Activated CD8-positive, alpha-beta T cell treated with anti-CD3 and anti-CD28 coated beads for 36 hours (primary cell): ENCODE measurements at regions not wholly inside any gene's neighbourhood (a gene's known extent, or its start where the extent isn't known, plus 50 kb on each side); places are given as distances from the start of the nearest gene placed in this dataset.

Experiments
- ATAC-seq: fragments of 200-7000 bp; cut with Tn5 transposase; one replicate; pipeline ENCODE4 v1.10.0; 2021; ENCODE audit warnings: mild to moderate bottlenecking, moderate library complexity
- CTCF ChIA-PET: fragments of 350-600 bp; sonication (Branson Sonifier 250); formaldehyde crosslinking; loops from one replicate; lab custom pipeline; 2021; ENCODE audit warnings: antibody characterized with exemption; lab: Charles Lee
- POLR2A ChIA-PET: fragments of 350-600 bp; sonication (Branson Sonifier 250); formaldehyde crosslinking; loops from one replicate; lab custom pipeline; 2021; ENCODE audit warnings: antibody characterized with exemption; lab: Charles Lee
- DNase-seq: peaks from one replicate; pipeline ENCODE4 v3.0.0-alpha.2; 2020
- H3K27ac Mint-ChIP-seq: one replicate; pipeline ENCODE4 v1.8.0; 2021; ENCODE audit warnings: mild to moderate bottlenecking, mixed read lengths
- H3K27me3 Mint-ChIP-seq: one replicate; pipeline ENCODE4 v1.8.0; 2021; ENCODE audit warnings: mixed read lengths
- H3K36me3 Mint-ChIP-seq: one replicate; pipeline ENCODE4 v1.8.0; 2021; ENCODE audit warnings: low read depth, mixed read lengths
- H3K4me1 Mint-ChIP-seq: one replicate; pipeline ENCODE4 v1.8.0; 2021; ENCODE audit warnings: low read depth, mixed read lengths
- H3K4me3 Mint-ChIP-seq: one replicate; pipeline ENCODE4 v1.8.0; 2021; ENCODE audit warnings: mild to moderate bottlenecking, moderate library complexity, mixed read lengths
- H3K9me3 Mint-ChIP-seq: one replicate; pipeline ENCODE4 v1.8.0; 2021; ENCODE audit warnings: mixed read lengths
- intact Hi-C: fragments of 100-400 bp; cut with micrococcal nuclease; formaldehyde crosslinking; loops from one replicate; pipeline ENCODE4 v1.10.0; 2022
- TF ChIP-seq, protein P1 (sequence below): fragments of 200-600 bp; IDR thresholded peaks from one replicate; pipeline ENCODE4 v1.8.0; 2022; ENCODE audit warnings: antibody characterized with exemption, mild to moderate bottlenecking

DNA sequence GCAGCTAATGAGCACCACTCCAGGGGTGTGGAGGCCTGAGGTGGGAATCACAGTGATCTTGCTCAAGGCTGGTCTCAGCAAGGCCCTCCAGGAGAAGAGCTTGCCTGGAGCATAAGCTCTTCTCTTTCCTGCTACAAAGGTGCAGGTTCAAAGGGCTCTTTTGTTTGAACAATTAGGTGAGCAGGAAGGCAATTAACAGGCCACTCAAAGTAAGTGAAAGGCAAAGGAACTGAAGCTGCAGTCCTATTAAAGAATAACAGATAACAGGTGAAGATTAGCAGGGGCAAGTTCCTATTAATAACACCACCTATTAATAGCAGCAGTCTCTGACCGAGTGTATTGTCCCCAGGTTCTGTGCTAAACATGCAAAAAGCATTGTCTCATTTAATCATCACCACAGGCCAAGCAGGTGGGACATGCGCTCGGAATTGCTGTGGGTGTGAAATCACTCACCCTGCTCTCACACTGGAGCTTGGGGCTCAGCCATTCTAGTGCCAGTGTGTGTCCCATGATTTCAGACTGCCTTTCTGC, 113.8 kb downstream of the RHOU start:
- Mint-ChIP-seq H3K4me1 (no peaks in the 10 kb centered on the region), H3K27me3 (no peaks in the 10 kb centered on the region), H3K36me3 (no peaks in the 10 kb centered on the region), H3K4me3 (no peak overlapping the region), H3K27ac (no peak overlapping the region), H3K9me3 (no peaks in the 10 kb centered on the region)
- TF ChIP-seq, protein P1, sequence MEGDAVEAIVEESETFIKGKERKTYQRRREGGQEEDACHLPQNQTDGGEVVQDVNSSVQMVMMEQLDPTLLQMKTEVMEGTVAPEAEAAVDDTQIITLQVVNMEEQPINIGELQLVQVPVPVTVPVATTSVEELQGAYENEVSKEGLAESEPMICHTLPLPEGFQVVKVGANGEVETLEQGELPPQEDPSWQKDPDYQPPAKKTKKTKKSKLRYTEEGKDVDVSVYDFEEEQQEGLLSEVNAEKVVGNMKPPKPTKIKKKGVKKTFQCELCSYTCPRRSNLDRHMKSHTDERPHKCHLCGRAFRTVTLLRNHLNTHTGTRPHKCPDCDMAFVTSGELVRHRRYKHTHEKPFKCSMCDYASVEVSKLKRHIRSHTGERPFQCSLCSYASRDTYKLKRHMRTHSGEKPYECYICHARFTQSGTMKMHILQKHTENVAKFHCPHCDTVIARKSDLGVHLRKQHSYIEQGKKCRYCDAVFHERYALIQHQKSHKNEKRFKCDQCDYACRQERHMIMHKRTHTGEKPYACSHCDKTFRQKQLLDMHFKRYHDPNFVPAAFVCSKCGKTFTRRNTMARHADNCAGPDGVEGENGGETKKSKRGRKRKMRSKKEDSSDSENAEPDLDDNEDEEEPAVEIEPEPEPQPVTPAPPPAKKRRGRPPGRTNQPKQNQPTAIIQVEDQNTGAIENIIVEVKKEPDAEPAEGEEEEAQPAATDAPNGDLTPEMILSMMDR: no peak
- DNase-seq: no peak
- CTCF ChIA-PET: interaction anchor here (0.7 kb wide), 1 partner anchor 10 kb away, joined by 3 read pairs; no protein-coding TSS in a partner anchor
- no peak for ATAC-seq
- intact Hi-C loops: no loop called here
- POLR2A ChIA-PET: interaction anchor here (1.0 kb wide), 1 partner anchor 178 kb away, joined by 3 read pairs; no protein-coding TSS in a partner anchor

DNA sequence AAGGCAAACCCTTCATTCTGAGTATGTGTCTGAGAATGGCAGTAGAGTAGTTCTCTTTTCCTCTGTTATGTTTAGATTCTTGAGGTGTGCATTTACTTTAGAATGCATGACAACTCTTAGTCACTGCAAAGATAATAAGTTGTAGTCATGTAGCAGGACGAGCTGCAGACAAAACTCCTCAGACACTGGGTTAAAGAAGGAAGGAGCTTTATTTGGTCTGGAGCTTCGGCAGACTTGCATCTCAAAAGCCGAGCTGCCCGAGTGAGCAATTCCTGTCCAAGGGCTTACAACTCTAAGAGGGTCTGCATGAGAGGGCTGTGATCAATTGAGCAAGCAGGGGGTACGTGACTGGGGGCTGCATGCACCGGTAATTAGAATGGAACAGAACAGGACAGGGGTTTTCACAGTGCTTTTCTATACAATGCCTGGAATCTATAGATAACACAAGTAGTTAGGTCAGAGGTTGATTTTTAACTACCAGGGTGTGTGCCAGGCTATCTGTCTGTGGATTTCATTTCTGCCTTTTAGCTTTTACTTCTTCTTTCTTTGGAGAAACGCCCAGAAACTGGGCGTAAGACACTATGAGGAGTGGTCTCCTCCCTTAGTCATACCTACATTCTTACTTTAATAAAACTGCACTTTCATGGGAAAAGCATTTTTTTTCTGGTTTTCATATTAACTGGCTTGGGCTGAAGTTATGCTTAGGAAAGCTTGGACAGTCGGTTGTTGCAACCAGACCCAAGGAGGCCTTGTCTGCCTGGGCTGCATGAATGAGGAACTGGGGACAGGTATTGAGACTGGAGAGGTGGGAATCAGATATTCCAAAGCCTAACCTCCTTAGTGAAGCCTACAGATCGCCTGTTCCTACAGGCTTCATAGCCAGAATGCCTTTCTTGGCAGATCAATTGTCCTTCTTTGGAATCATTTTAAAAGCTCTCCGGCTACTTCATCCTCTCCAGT, 115.1 kb downstream of the RHOU start:
- intact Hi-C loops: no loop called here
- no peaks in the 10 kb centered on the region for H3K9me3 Mint-ChIP-seq
- H3K4me1 Mint-ChIP-seq: no peaks in the 10 kb centered on the region
- ChIA-PET POLR2A (interaction anchor here (0.6 kb wide), 1 partner anchor 762 kb away, joined by 3 read pairs; no protein-coding TSS in a partner anchor), CTCF (no interaction called here)
- H3K27ac Mint-ChIP-seq: no peak overlapping the region
- no peaks in the 10 kb centered on the region for H3K27me3 Mint-ChIP-seq
- H3K4me3 Mint-ChIP-seq: no peak overlapping the region
- ATAC-seq: no peak
- no peaks in the 10 kb centered on the region for H3K36me3 Mint-ChIP-seq
- TF ChIP-seq, protein P1: no peak
- no peak for DNase-seq

DNA sequence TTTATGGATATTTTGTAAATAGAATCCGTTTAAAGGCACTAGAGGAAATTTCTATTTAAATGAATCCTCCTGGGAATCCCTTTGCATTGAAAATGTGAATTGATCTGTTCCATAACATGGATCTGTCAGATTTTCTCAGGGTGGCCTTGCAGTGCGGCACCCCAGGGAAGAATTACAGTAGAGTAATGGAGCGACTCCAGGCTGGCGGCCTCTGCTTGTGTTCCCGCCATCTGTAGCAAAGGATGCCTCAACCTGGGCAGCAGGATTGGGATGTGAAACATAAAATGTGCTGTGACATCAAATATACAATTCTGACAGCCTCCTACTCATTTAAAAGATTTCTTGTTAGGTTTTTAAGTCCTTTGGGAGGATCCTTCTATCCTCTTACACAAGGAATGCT, 115.9 kb downstream of the RHOU start:
- intact Hi-C loops: no loop called here
- H3K4me3 Mint-ChIP-seq: no peak overlapping the region
- TF ChIP-seq, protein P1: no peak
- no peaks in the 10 kb centered on the region for H3K27me3 Mint-ChIP-seq
- no peaks in the 10 kb centered on the region for H3K4me1 Mint-ChIP-seq
- peaks cover 2% of the 10 kb centered on the region for H3K9me3 Mint-ChIP-seq
- H3K36me3 Mint-ChIP-seq: no peaks in the 10 kb centered on the region
- DNase-seq: no peak
- no peak for ATAC-seq
- ChIA-PET POLR2A (no interaction called here), CTCF (no interaction called here)
- no peak overlapping the region for H3K27ac Mint-ChIP-seq

DNA sequence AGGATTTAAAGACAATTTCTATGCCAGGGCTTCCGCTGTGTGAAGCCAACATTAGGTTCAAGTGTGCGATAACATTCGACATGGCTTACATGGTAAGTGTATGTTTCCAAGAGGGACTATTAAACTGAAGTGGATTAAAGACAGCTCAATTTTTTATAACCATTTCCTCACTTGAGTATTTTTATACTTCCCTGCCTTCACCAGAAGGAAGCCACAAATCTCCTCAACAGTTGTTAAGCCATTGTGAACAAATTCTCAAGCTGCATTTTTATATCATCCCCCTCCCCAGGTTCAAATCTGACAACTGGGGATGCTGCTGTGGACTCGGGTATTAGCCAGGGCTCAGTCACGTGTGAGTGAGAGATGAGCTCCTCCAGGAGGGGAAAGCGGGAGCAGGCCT, 116.3 kb downstream of the RHOU start:
- no peak for ATAC-seq
- Mint-ChIP-seq H3K9me3 (peaks cover 2% of the 10 kb centered on the region), H3K27me3 (no peaks in the 10 kb centered on the region), H3K36me3 (no peaks in the 10 kb centered on the region), H3K4me1 (no peaks in the 10 kb centered on the region), H3K27ac (no peak overlapping the region), H3K4me3 (no peak overlapping the region)
- CTCF ChIA-PET: no interaction called here
- POLR2A ChIA-PET: no interaction called here
- TF ChIP-seq, protein P1: no peak
- intact Hi-C loops: no loop called here
- no peak for DNase-seq

DNA sequence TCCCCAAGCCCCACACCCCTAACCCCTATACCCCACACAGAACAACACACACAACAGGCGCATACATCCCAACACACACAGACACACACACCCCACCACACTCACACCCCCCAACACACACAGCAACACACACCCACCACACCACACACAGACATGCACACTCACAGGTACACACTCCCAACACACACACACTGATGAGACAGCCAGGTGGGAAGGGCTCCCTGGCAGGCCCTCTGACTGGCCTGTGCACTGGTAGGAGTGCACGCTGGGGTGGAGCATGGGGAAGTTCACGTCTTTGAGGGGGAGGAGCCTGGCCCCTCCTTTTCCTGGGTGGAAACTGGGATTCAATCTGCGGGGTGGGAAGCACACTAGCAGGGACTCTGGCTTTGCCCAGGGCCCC, 116.7 kb downstream of the RHOU start:
- no peaks in the 10 kb centered on the region for H3K27me3 Mint-ChIP-seq
- DNase-seq (no peak), ATAC-seq (no peak)
- POLR2A ChIA-PET: no interaction called here
- CTCF ChIA-PET: no interaction called here
- no peak overlapping the region for H3K4me3 Mint-ChIP-seq
- H3K4me1 Mint-ChIP-seq: no peaks in the 10 kb centered on the region
- H3K36me3 Mint-ChIP-seq: no peaks in the 10 kb centered on the region
- intact Hi-C loops: no loop called here
- no peak overlapping the region for H3K27ac Mint-ChIP-seq
- H3K9me3 Mint-ChIP-seq: peaks cover 2% of the 10 kb centered on the region
- TF ChIP-seq, protein P1: no peak
